WERI-Rb-1 (cell line): ENCODE measurements at regions not wholly inside any gene's neighbourhood (a gene's known extent, or its start where the extent isn't known, plus 50 kb on each side); places are given as distances from the start of the nearest gene placed in this dataset.

Experiments
- DNase-seq: peaks from one replicate; pipeline ENCODE4 v3.0.0-alpha.2; 2020
- H3K27ac ChIP-seq: fragments of 250-450 bp; sonication (Bioruptor Pico); 2 replicates; pipeline ENCODE4 v1.5.1; 2020; ENCODE audit warnings: mild to moderate bottlenecking, moderate library complexity
- H3K27me3 ChIP-seq: fragments of 250-450 bp; sonication (Bioruptor Pico); 2 replicates; pipeline ENCODE4 v1.5.1; 2021; ENCODE audit warnings: mild to moderate bottlenecking, low read depth, moderate library complexity; ENCODE audit not compliant: insufficient read depth, severe bottlenecking
- H3K36me3 ChIP-seq: fragments of 250-450 bp; sonication (Bioruptor Pico); 2 replicates; pipeline ENCODE4 v1.5.1; 2020; ENCODE audit warnings: mild to moderate bottlenecking, moderate library complexity
- H3K4me3 ChIP-seq: 2 replicates; pipeline ENCODE4 v1.5.1; 2011; ENCODE audit warnings: low read depth, mild to moderate bottlenecking, control low read depth, low read length
- H3K9me3 ChIP-seq: fragments of 250-450 bp; sonication (Bioruptor Pico); 2 replicates; pipeline ENCODE4 v1.5.1; 2021; ENCODE audit warnings: mild to moderate bottlenecking, moderate library complexity; ENCODE audit not compliant: severe bottlenecking
- CTCF ChIP-seq: IDR thresholded peaks from 2 replicates; pipeline ENCODE4 v1.5.1; 2011; ENCODE audit warnings: low read depth, mild to moderate bottlenecking, control low read depth, inconsistent platforms, low read length

- Histone ChIP-seq H3K4me3 (no peak overlapping the region), H3K9me3 (no peaks in the 10 kb centered on the region), H3K27ac (no peak overlapping the region), H3K36me3 (no peaks in the 10 kb centered on the region), H3K27me3 (peaks cover 8% of the 10 kb centered on the region)
- DNase-seq = no peak
- no peak for TF ChIP-seq CTCF
Observed at GRCh38 chrX:27903960-27904359, 77.3 kb downstream of the DCAF8L1 start.

GRCh38 chrX:27893871-27894270 lies 86.1 kb downstream of the MAGEB10 start:
- H3K27ac ChIP-seq = no peak overlapping the region
- H3K4me3 ChIP-seq = no peak overlapping the region
- no peaks in the 10 kb centered on the region for H3K27me3 ChIP-seq
- H3K36me3 ChIP-seq = no peaks in the 10 kb centered on the region
- TF ChIP-seq CTCF = no peak
- H3K9me3 ChIP-seq = no peaks in the 10 kb centered on the region
- DNase-seq = no peak

- no peak overlapping the region for H3K27ac ChIP-seq
- TF ChIP-seq CTCF = no peak
- no peak overlapping the region for H3K4me3 ChIP-seq
- no peak for DNase-seq
- H3K9me3 ChIP-seq = no peaks in the 10 kb centered on the region
- no peaks in the 10 kb centered on the region for H3K36me3 ChIP-seq
- no peaks in the 10 kb centered on the region for H3K27me3 ChIP-seq
Observed at GRCh38 chrX:27893211-27893610, 85.4 kb downstream of the MAGEB10 start.

- no peaks in the 10 kb centered on the region for H3K9me3 ChIP-seq
- no peak overlapping the region for H3K4me3 ChIP-seq
- no peak overlapping the region for H3K27ac ChIP-seq
- no peaks in the 10 kb centered on the region for H3K27me3 ChIP-seq
- DNase-seq = no peak
- TF ChIP-seq CTCF = no peak
- no peaks in the 10 kb centered on the region for H3K36me3 ChIP-seq
Observed at GRCh38 chrX:27890611-27891010, 82.8 kb downstream of the MAGEB10 start.

GRCh38 chrX:27889878-27890277 lies 82.1 kb downstream of the MAGEB10 start:
- Histone ChIP-seq H3K4me3 (no peak overlapping the region), H3K27me3 (no peaks in the 10 kb centered on the region), H3K9me3 (no peaks in the 10 kb centered on the region), H3K36me3 (no peaks in the 10 kb centered on the region), H3K27ac (no peak overlapping the region)
- TF ChIP-seq CTCF = no peak
- DNase-seq = no peak

- TF ChIP-seq CTCF = no peak
- Histone ChIP-seq H3K9me3 (no peaks in the 10 kb centered on the region), H3K36me3 (no peaks in the 10 kb centered on the region), H3K27ac (no peak overlapping the region), H3K4me3 (no peak overlapping the region), H3K27me3 (peaks cover 4% of the 10 kb centered on the region)
- DNase-seq = no peak
Observed at GRCh38 chrX:27884654-27885053, 76.9 kb downstream of the MAGEB10 start.
